ENCODE measurements at regions not wholly inside any gene's neighbourhood (a gene's known extent, or its start where the extent isn't known, plus 50 kb on each side); places are given as distances from the start of the nearest gene placed in this dataset.

DNA sequence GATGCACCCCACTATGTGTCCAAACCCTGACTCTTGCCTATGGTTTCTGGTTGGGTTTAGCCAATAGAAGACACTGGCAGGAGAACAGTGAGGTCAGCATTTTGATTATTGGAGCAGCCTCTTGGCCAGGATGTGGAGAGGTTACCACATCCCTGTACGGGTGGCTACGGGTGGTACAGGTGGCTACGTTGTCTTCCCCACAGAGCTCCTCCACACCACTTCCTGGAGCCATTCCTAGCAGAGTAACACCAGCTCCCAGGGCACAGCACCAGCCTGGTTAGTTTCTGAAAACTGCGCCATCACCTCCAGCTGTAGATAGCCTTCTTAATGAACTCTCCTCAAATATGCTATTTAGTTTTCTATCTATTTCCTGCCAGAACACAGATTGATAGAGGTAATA is 445.2 kb downstream of the INHBA start:
- TF ChIP-seq CTCF (IDR thresholded peaks at IDR 0.05; ENCODE audit: control insufficient read depth, insufficient read depth, low read depth, low read length, missing control alignments), result no peak
- H3K4me3 ChIP-seq (ENCODE audit: control insufficient read depth, low read depth, low read length), result no peak overlapping the region
- no peak for DNase-seq (ENCODE audit: low read depth)

GRCh38 chr7:41256186-41256945 is 446.5 kb downstream of the INHBA start:
- no peak for TF ChIP-seq CTCF (IDR thresholded peaks at IDR 0.05; ENCODE audit: control insufficient read depth, insufficient read depth, low read depth, low read length, missing control alignments)
- no peak overlapping the region for H3K4me3 ChIP-seq (ENCODE audit: control insufficient read depth, low read depth, low read length)
- DNase-seq (ENCODE audit: low read depth), result no peak

- H3K4me3 ChIP-seq (ENCODE audit: control insufficient read depth, low read depth, low read length), result no peak overlapping the region
- TF ChIP-seq CTCF (IDR thresholded peaks at IDR 0.05; ENCODE audit: control insufficient read depth, insufficient read depth, low read depth, low read length, missing control alignments), result no peak
- no peak for DNase-seq (ENCODE audit: low read depth)
Observed at GRCh38 chr7:41255716-41256115, 447.2 kb downstream of the INHBA start.

DNA sequence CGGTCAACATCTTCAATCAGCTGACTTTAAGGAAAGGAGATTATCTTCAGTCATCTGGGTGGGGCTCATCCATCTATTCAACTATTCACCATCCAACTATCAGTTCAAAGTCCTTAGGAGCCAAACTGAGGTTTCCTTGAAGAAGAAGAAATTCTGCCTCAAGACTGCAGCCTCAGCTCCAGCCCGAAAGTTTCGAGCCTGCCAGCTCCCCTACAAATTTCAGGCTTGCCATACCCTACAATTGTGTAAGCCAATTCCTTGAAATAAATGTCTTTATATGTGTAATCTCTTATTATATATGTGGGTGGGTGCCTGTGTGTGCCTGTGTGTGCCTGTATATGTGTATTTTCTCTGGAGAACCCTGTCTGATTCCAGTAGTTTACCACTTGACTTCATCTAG is 447.8 kb downstream of the INHBA start:
- TF ChIP-seq CTCF (IDR thresholded peaks at IDR 0.05; ENCODE audit: control insufficient read depth, insufficient read depth, low read depth, low read length, missing control alignments), result no peak
- no peak overlapping the region for H3K4me3 ChIP-seq (ENCODE audit: control insufficient read depth, low read depth, low read length)
- DNase-seq (ENCODE audit: low read depth), result no peak

- H3K4me3 ChIP-seq (ENCODE audit: control insufficient read depth, low read depth, low read length), result no peak overlapping the region
- DNase-seq (ENCODE audit: low read depth), result no peak
- TF ChIP-seq CTCF (IDR thresholded peaks at IDR 0.05; ENCODE audit: control insufficient read depth, insufficient read depth, low read depth, low read length, missing control alignments), result no peak
Observed at GRCh38 chr7:41252957-41253356, 449.9 kb downstream of the INHBA start.

DNA sequence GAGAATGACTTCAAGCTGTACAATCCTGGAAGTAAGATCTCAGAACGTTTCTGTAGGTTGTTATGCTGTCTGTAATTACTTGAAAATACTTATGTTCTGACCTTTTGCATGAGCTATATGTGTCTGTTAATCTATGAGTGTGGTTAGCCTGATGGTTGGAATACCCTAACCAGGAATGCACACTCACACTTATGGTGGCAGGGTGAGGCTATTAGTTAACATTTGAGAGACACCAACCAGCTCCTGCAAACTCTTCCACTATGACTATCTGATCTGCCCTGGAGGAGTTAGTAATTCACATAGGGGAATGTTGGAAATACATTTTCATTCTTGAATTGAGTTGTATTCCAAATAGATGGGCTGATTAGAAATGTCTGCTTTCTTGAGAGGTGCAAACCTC is 450.3 kb downstream of the INHBA start:
- no peak for DNase-seq (ENCODE audit: low read depth)
- TF ChIP-seq CTCF (IDR thresholded peaks at IDR 0.05; ENCODE audit: control insufficient read depth, insufficient read depth, low read depth, low read length, missing control alignments), result no peak
- no peak overlapping the region for H3K4me3 ChIP-seq (ENCODE audit: control insufficient read depth, low read depth, low read length)

Data from AG09309 (cell line).